ENCODE measurements at regions not wholly inside any gene's neighbourhood (a gene's known extent, or its start where the extent isn't known, plus 50 kb on each side); places are given as distances from the start of the nearest gene placed in this dataset.

DNA sequence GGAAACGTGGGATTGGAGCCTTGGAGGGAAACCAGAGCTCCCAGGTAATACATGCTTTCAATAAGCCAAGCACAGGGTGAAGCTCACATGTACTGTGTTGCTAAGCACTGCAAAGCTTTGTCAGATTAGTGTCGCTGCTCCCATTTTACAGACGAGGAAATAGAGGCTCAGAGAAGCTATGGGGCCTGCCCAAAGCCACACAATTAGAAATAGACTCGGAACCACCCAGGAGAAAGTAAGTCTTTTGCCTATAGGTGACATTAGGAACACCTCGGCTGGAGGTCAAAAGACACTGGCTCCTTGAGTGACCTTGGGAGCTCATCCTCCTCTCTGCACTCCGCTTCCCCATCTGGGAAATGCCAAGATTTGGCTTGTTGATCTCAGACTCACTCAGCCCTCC is 175.6 kb upstream of the ZC3H12A start:
- Histone ChIP-seq H3K4me2 (ENCODE audit: low read depth, low read length) (no peak overlapping the region), H2AFZ (ENCODE audit: low read length) (no peak overlapping the region), H3K9me2 (replicated peaks; ENCODE audit: insufficient read depth, low read length) (no peaks in the 10 kb centered on the region), H3K27ac (ENCODE audit: low read length) (no peak overlapping the region), H4K20me1 (ENCODE audit: insufficient read depth, low read length) (no peaks in the 10 kb centered on the region), H3K4me1 (ENCODE audit: low read length) (no peaks in the 10 kb centered on the region), H3K4me3 (ENCODE audit: low read length) (no peak overlapping the region), H3K9me3 (replicated peaks; ENCODE audit: insufficient read depth, low read length) (no peaks in the 10 kb centered on the region), H3K79me2 (ENCODE audit: low read length) (no peaks in the 10 kb centered on the region), H3K9ac (ENCODE audit: low read length) (no peak overlapping the region), H3F3A (ENCODE audit: insufficient read depth, low read length) (no peaks in the 10 kb centered on the region), H3K36me3 (replicated peaks; ENCODE audit: insufficient read depth, low read length) (no peaks in the 10 kb centered on the region), H3K27me3 (replicated peaks; ENCODE audit: insufficient read depth, low read length) (peaks cover 96% of the 10 kb centered on the region)
- TF ChIP-seq EZH2phosphoT487 (IDR thresholded peaks at IDR 0.05; ENCODE audit: low read length) (no peak), EZH2 (optimal IDR thresholded peaks at IDR 0.05; ENCODE audit: low read depth, low read length) (no peak)
- TF ChIP-seq, protein P1, sequence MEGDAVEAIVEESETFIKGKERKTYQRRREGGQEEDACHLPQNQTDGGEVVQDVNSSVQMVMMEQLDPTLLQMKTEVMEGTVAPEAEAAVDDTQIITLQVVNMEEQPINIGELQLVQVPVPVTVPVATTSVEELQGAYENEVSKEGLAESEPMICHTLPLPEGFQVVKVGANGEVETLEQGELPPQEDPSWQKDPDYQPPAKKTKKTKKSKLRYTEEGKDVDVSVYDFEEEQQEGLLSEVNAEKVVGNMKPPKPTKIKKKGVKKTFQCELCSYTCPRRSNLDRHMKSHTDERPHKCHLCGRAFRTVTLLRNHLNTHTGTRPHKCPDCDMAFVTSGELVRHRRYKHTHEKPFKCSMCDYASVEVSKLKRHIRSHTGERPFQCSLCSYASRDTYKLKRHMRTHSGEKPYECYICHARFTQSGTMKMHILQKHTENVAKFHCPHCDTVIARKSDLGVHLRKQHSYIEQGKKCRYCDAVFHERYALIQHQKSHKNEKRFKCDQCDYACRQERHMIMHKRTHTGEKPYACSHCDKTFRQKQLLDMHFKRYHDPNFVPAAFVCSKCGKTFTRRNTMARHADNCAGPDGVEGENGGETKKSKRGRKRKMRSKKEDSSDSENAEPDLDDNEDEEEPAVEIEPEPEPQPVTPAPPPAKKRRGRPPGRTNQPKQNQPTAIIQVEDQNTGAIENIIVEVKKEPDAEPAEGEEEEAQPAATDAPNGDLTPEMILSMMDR (IDR thresholded peaks at IDR 0.05; ENCODE audit: low read length) = no peak
- DNase-seq = no peak

DNA sequence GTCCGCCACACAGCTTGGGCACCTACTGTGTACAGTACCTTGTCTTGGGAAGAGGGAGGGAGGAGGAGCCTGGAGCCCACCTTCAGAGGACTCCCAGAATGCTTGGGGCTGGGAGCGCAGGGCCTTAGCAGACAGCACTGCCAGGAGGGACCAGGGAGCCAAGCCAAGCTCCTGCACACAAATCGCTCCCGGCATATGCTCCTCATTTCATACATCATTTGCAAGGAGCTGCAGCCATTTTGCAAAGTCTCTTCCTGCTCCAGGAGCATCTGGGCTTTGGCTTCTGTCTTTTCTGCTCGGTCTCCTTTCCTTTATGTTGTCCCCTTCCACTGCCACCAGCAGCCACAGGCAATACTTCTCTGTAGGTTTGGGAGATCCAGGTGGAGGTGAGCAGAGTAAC is 175.2 kb upstream of the ZC3H12A start:
- Histone ChIP-seq H3K36me3 (replicated peaks; ENCODE audit: insufficient read depth, low read length) (no peaks in the 10 kb centered on the region), H3K4me3 (ENCODE audit: low read length) (no peak overlapping the region), H3K9ac (ENCODE audit: low read length) (no peak overlapping the region), H3K4me2 (ENCODE audit: low read depth, low read length) (no peak overlapping the region), H3K9me2 (replicated peaks; ENCODE audit: insufficient read depth, low read length) (no peaks in the 10 kb centered on the region), H4K20me1 (ENCODE audit: insufficient read depth, low read length) (no peaks in the 10 kb centered on the region), H3K9me3 (replicated peaks; ENCODE audit: insufficient read depth, low read length) (no peaks in the 10 kb centered on the region), H3K27ac (ENCODE audit: low read length) (no peak overlapping the region), H3K79me2 (ENCODE audit: low read length) (no peaks in the 10 kb centered on the region), H3F3A (ENCODE audit: insufficient read depth, low read length) (no peaks in the 10 kb centered on the region), H3K4me1 (ENCODE audit: low read length) (no peaks in the 10 kb centered on the region), H2AFZ (ENCODE audit: low read length) (no peak overlapping the region), H3K27me3 (replicated peaks; ENCODE audit: insufficient read depth, low read length) (peaks cover 98% of the 10 kb centered on the region)
- TF ChIP-seq EZH2phosphoT487 (IDR thresholded peaks at IDR 0.05; ENCODE audit: low read length) = no peak
- TF ChIP-seq, protein P1 (IDR thresholded peaks at IDR 0.05; ENCODE audit: low read length) = no peak
- TF ChIP-seq EZH2 (optimal IDR thresholded peaks at IDR 0.05; ENCODE audit: low read depth, low read length) = no peak
- no peak for DNase-seq

- H3K27ac ChIP-seq (ENCODE audit: low read length) = no peak overlapping the region
- H3K79me2 ChIP-seq (ENCODE audit: low read length) = no peaks in the 10 kb centered on the region
- H3K9me2 ChIP-seq (replicated peaks; ENCODE audit: insufficient read depth, low read length) = no peaks in the 10 kb centered on the region
- TF ChIP-seq EZH2 (optimal IDR thresholded peaks at IDR 0.05; ENCODE audit: low read depth, low read length) (no peak), EZH2phosphoT487 (IDR thresholded peaks at IDR 0.05; ENCODE audit: low read length) (no peak)
- TF ChIP-seq, protein P1 (IDR thresholded peaks at IDR 0.05; ENCODE audit: low read length) = no peak
- no peaks in the 10 kb centered on the region for H3K4me1 ChIP-seq (ENCODE audit: low read length)
- DNase-seq = no peak
- no peaks in the 10 kb centered on the region for H3K9me3 ChIP-seq (replicated peaks; ENCODE audit: insufficient read depth, low read length)
- H3K36me3 ChIP-seq (replicated peaks; ENCODE audit: insufficient read depth, low read length) = no peaks in the 10 kb centered on the region
- no peak overlapping the region for H3K4me2 ChIP-seq (ENCODE audit: low read depth, low read length)
- H2AFZ ChIP-seq (ENCODE audit: low read length) = no peak overlapping the region
- no peak overlapping the region for H3K9ac ChIP-seq (ENCODE audit: low read length)
- no peaks in the 10 kb centered on the region for H3F3A ChIP-seq (ENCODE audit: insufficient read depth, low read length)
- H3K4me3 ChIP-seq (ENCODE audit: low read length) = no peak overlapping the region
- peaks cover 100% of the 10 kb centered on the region for H3K27me3 ChIP-seq (replicated peaks; ENCODE audit: insufficient read depth, low read length)
- no peaks in the 10 kb centered on the region for H4K20me1 ChIP-seq (ENCODE audit: insufficient read depth, low read length)
These were observed 170.4 kb upstream of the ZC3H12A start for GRCh38 chr1:37303884-37304574.

All from MM.1S (cell line).